ENCODE measurements at regions not wholly inside any gene's neighbourhood (a gene's known extent, or its start where the extent isn't known, plus 50 kb on each side); places are given as distances from the start of the nearest gene placed in this dataset.

- Histone ChIP-seq H3K9me3 (replicated peaks; ENCODE audit: control insufficient read depth, insufficient read depth, low read length) (no peaks in the 10 kb centered on the region), H3K79me2 (ENCODE audit: control insufficient read depth, insufficient read depth, low read length) (no peaks in the 10 kb centered on the region), H3K4me3 (no peak overlapping the region), H3K27me3 (replicated peaks in 1 of 2; ENCODE audit: control insufficient read depth in 2 of 2, insufficient read depth in 2 of 2, low read length in 1 of 2) (no peaks in the 10 kb centered on the region), H2AFZ (ENCODE audit: control insufficient read depth, low read depth, low read length) (no peak overlapping the region), H3K4me2 (ENCODE audit: control insufficient read depth, insufficient read depth) (no peak overlapping the region), H3K9ac (ENCODE audit: control insufficient read depth, insufficient read depth, low read length) (no peak overlapping the region), H3K27ac (ENCODE audit: control insufficient read depth, insufficient read depth) (no peak overlapping the region), H3K36me3 (ENCODE audit: control insufficient read depth in 2 of 2, insufficient read depth in 2 of 2, low read length in 1 of 2) (no peaks in the 10 kb centered on the region), H3K4me1 (ENCODE audit: control insufficient read depth, insufficient read depth, low read length) (no peaks in the 10 kb centered on the region), H4K20me1 (ENCODE audit: control insufficient read depth, insufficient read depth) (no peaks in the 10 kb centered on the region)
- WGBS (ENCODE audit: insufficient coverage, insufficient replicate concordance, low lambda C conversion rate, missing lambda C conversion rate) = 52% methylated on average over 5 of the region's 5 CpGs
- POLR2A ChIA-PET = no interaction called here
- TF ChIP-seq ZZZ3 (IDR thresholded peaks at IDR 0.05; ENCODE audit: control insufficient read depth, insufficient read length, low read depth) (no peak), BRCA1 (IDR thresholded peaks at IDR 0.05; ENCODE audit: low read depth, low read length) (no peak), MLLT1 (IDR thresholded peaks at IDR 0.05) (no peak), HDAC2 (IDR thresholded peaks at IDR 0.05) (no peak), ZBTB4 (CRISPR knock-in tag; IDR thresholded peaks at IDR 0.05) (no peak), POLR2AphosphoS5 (IDR thresholded peaks at IDR 0.05; ENCODE audit: low read length) (no peak), MTA2 (IDR thresholded peaks at IDR 0.05; ENCODE audit: low read depth) (no peak), LARP7 (IDR thresholded peaks at IDR 0.05) (no peak), ATF3 (IDR thresholded peaks at IDR 0.05; ENCODE audit: borderline replicate concordance, extremely low read depth, low read depth, low read length) (no peak), WRNIP1 (IDR thresholded peaks at IDR 0.05; ENCODE audit: borderline replicate concordance, low read depth, low read length) (no peak), TCF3 (IDR thresholded peaks at IDR 0.05; ENCODE audit: borderline replicate concordance, insufficient read depth, low read depth, low read length) (no peak), SPI1 (IDR thresholded peaks at IDR 0.05; ENCODE audit: borderline replicate concordance, insufficient read depth, low read depth, low read length) (no peak)
- CTCF ChIA-PET = no interaction called here
- RAD21 ChIA-PET (ENCODE audit: unreplicated experiment) = no interaction called here
- SMC1A ChIA-PET (ENCODE audit: uncharacterized antibody, unreplicated experiment) = no interaction called here
- DNase-seq (ENCODE audit: low read depth, low spot score) (no peak), FAIRE-seq (no peak), ATAC-seq (no peak)
- in situ Hi-C loops (cut with MboI) (no loop called here), intact Hi-C loops (cut with micrococcal nuclease; ENCODE audit: unreplicated experiment) (no loop called here)
- no TSS peak for BruUV-seq (replicated peaks)
These were observed 365.0 kb downstream of the ETS1 start for GRCh38 chr11:128222245-128222884.

All from GM12878 (cell line).